GM18868 (cell line): ENCODE measurements at regions not wholly inside any gene's neighbourhood (a gene's known extent, or its start where the extent isn't known, plus 50 kb on each side); places are given as distances from the start of the nearest gene placed in this dataset.
"Not testable (repeated sequence)": the region's sequence is repeated elsewhere in the genome, so short reads cannot be mapped to it uniquely, and the experiment has no call there.

Source experiments
- ATAC-seq: cut with Tn5 transposase; IDR thresholded peaks from one replicate; pipeline ENCODE4 v1.9.1; 2021; ENCODE audit warnings: mild to moderate bottlenecking, moderate library complexity; ENCODE audit not compliant: unreplicated experiment

GRCh38 chr16:46519063-46519462 lies 102.1 kb downstream of the SHCBP1 start:
- ATAC-seq, result no peak

- no peak for ATAC-seq
These were observed 124.5 kb downstream of the SHCBP1 start for GRCh38 chr16:46496701-46497100.

- no peak for ATAC-seq
These were observed 138.3 kb downstream of the SHCBP1 start for GRCh38 chr16:46482895-46483294.

- no peak for ATAC-seq
These were observed 154.9 kb downstream of the SHCBP1 start for GRCh38 chr16:46466239-46466638.

GRCh38 chr16:46454801-46455200 lies 166.4 kb downstream of the SHCBP1 start:
- not testable (repeated sequence) for ATAC-seq

- ATAC-seq, result no peak
These were observed 192.8 kb downstream of the SHCBP1 start for GRCh38 chr16:46428108-46429061.

- no peak for ATAC-seq
These were observed 193.7 kb downstream of the SHCBP1 start for GRCh38 chr16:46427340-46428107.

GRCh38 chr16:46426336-46426735 lies 194.8 kb downstream of the SHCBP1 start:
- no peak for ATAC-seq

GRCh38 chr16:46404028-46404427 lies 217.2 kb downstream of the SHCBP1 start:
- no peak for ATAC-seq

- not testable (repeated sequence) for ATAC-seq
These were observed 222.6 kb downstream of the SHCBP1 start for GRCh38 chr16:46398559-46398958.

GRCh38 chr16:46396883-46397270 lies 224.3 kb downstream of the SHCBP1 start:
- not testable (repeated sequence) for ATAC-seq

- not testable (repeated sequence) for ATAC-seq
These were observed 224.9 kb downstream of the SHCBP1 start for GRCh38 chr16:46396131-46396882.

GRCh38 chr16:46395391-46395921 lies 225.7 kb downstream of the SHCBP1 start:
- ATAC-seq, result not testable (repeated sequence)

GRCh38 chr16:46394963-46395362 lies 226.2 kb downstream of the SHCBP1 start:
- not testable (repeated sequence) for ATAC-seq

- ATAC-seq, result not testable (repeated sequence)
These were observed 227.0 kb downstream of the SHCBP1 start for GRCh38 chr16:46394149-46394548.

- ATAC-seq, result not testable (repeated sequence)
These were observed 228.1 kb downstream of the SHCBP1 start for GRCh38 chr16:46392930-46393722.

GRCh38 chr16:46390660-46391462 lies 230.3 kb downstream of the SHCBP1 start:
- not testable (repeated sequence) for ATAC-seq

- not testable (repeated sequence) for ATAC-seq
These were observed 231.6 kb downstream of the SHCBP1 start for GRCh38 chr16:46389561-46390041.

GRCh38 chr16:46388939-46389491 lies 232.2 kb downstream of the SHCBP1 start:
- ATAC-seq, result not testable (repeated sequence)
